ENCODE measurements at regions not wholly inside any gene's neighbourhood (a gene's known extent, or its start where the extent isn't known, plus 50 kb on each side); places are given as distances from the start of the nearest gene placed in this dataset.
"Not testable (repeated sequence)": the region's sequence is repeated elsewhere in the genome, so short reads cannot be mapped to it uniquely, and the experiment has no call there.

- Histone ChIP-seq H3K9me3 (ENCODE audit: severe bottlenecking) (no peaks in the 10 kb centered on the region), H3K4me3 (ENCODE audit: severe bottlenecking) (no peak overlapping the region), H3K27me3 (ENCODE audit: insufficient read depth, poor library complexity, severe bottlenecking) (no peaks in the 10 kb centered on the region), H3K36me3 (ENCODE audit: low read depth) (no peaks in the 10 kb centered on the region), H3K27ac (ENCODE audit: poor library complexity, severe bottlenecking) (no peak overlapping the region), H3K4me1 (ENCODE audit: insufficient read depth, poor library complexity, severe bottlenecking) (no peaks in the 10 kb centered on the region)
- TF ChIP-seq CTCF (IDR thresholded peaks at IDR 0.05; ENCODE audit: poor library complexity, severe bottlenecking): no peak
- ATAC-seq (ENCODE audit: low read depth) (no peak), DNase-seq (ENCODE audit: low spot score) (no peak)
Observed at GRCh38 chr13:87166348-87166747, 504.8 kb upstream of the SLITRK5 start.

- DNase-seq (ENCODE audit: low spot score) (no peak), ATAC-seq (ENCODE audit: low read depth) (no peak)
- no peak overlapping the region for H3K27ac ChIP-seq (ENCODE audit: poor library complexity, severe bottlenecking)
- no peak for TF ChIP-seq CTCF (IDR thresholded peaks at IDR 0.05; ENCODE audit: poor library complexity, severe bottlenecking)
- no peaks in the 10 kb centered on the region for H3K27me3 ChIP-seq (ENCODE audit: insufficient read depth, poor library complexity, severe bottlenecking)
- H3K9me3 ChIP-seq (ENCODE audit: severe bottlenecking): no peaks in the 10 kb centered on the region
- H3K4me1 ChIP-seq (ENCODE audit: insufficient read depth, poor library complexity, severe bottlenecking): no peaks in the 10 kb centered on the region
- no peak overlapping the region for H3K4me3 ChIP-seq (ENCODE audit: severe bottlenecking)
- H3K36me3 ChIP-seq (ENCODE audit: low read depth): no peaks in the 10 kb centered on the region
Observed at GRCh38 chr13:87168390-87168789, 502.8 kb upstream of the SLITRK5 start.

GRCh38 chr13:87169337-87169736 lies 501.8 kb upstream of the SLITRK5 start:
- no peak for TF ChIP-seq CTCF (IDR thresholded peaks at IDR 0.05; ENCODE audit: poor library complexity, severe bottlenecking)
- Histone ChIP-seq H3K4me3 (ENCODE audit: severe bottlenecking) (no peak overlapping the region), H3K4me1 (ENCODE audit: insufficient read depth, poor library complexity, severe bottlenecking) (no peaks in the 10 kb centered on the region), H3K36me3 (ENCODE audit: low read depth) (no peaks in the 10 kb centered on the region), H3K9me3 (ENCODE audit: severe bottlenecking) (no peaks in the 10 kb centered on the region), H3K27ac (ENCODE audit: poor library complexity, severe bottlenecking) (no peak overlapping the region), H3K27me3 (ENCODE audit: insufficient read depth, poor library complexity, severe bottlenecking) (no peaks in the 10 kb centered on the region)
- no peak for DNase-seq (ENCODE audit: low spot score)
- ATAC-seq (ENCODE audit: low read depth): no peak

- no peak for DNase-seq (ENCODE audit: low spot score)
- no peak for TF ChIP-seq CTCF (IDR thresholded peaks at IDR 0.05; ENCODE audit: poor library complexity, severe bottlenecking)
- no peak overlapping the region for H3K27ac ChIP-seq (ENCODE audit: poor library complexity, severe bottlenecking)
- no peaks in the 10 kb centered on the region for H3K9me3 ChIP-seq (ENCODE audit: severe bottlenecking)
- no peaks in the 10 kb centered on the region for H3K4me1 ChIP-seq (ENCODE audit: insufficient read depth, poor library complexity, severe bottlenecking)
- no peak for ATAC-seq (ENCODE audit: low read depth)
- H3K27me3 ChIP-seq (ENCODE audit: insufficient read depth, poor library complexity, severe bottlenecking): no peaks in the 10 kb centered on the region
- no peaks in the 10 kb centered on the region for H3K36me3 ChIP-seq (ENCODE audit: low read depth)
- no peak overlapping the region for H3K4me3 ChIP-seq (ENCODE audit: severe bottlenecking)
Observed at GRCh38 chr13:87172166-87172835, 498.9 kb upstream of the SLITRK5 start.

GRCh38 chr13:87185138-87185537 lies 486.0 kb upstream of the SLITRK5 start:
- not testable (repeated sequence) for ATAC-seq (ENCODE audit: low read depth); H3K27me3 ChIP-seq (ENCODE audit: insufficient read depth, poor library complexity, severe bottlenecking); H3K4me1 ChIP-seq (ENCODE audit: insufficient read depth, poor library complexity, severe bottlenecking)

GRCh38 chr13:87186647-87187046 lies 484.5 kb upstream of the SLITRK5 start:
- not testable (repeated sequence) for DNase-seq (ENCODE audit: low spot score); H3K36me3 ChIP-seq (ENCODE audit: low read depth); H3K9me3 ChIP-seq (ENCODE audit: severe bottlenecking); H3K4me3 ChIP-seq (ENCODE audit: severe bottlenecking); H3K4me1 ChIP-seq (ENCODE audit: insufficient read depth, poor library complexity, severe bottlenecking); ATAC-seq (ENCODE audit: low read depth); H3K27me3 ChIP-seq (ENCODE audit: insufficient read depth, poor library complexity, severe bottlenecking); H3K27ac ChIP-seq (ENCODE audit: poor library complexity, severe bottlenecking)

More at GRCh38 chr13:87185138-87185537, 486.0 kb upstream of the SLITRK5 start:
- DNase-seq (ENCODE audit: low spot score); H3K27ac ChIP-seq (ENCODE audit: poor library complexity, severe bottlenecking); H3K36me3 ChIP-seq (ENCODE audit: low read depth); H3K4me3 ChIP-seq (ENCODE audit: severe bottlenecking); H3K9me3 ChIP-seq (ENCODE audit: severe bottlenecking): not testable (repeated sequence)

- H3K27ac ChIP-seq (ENCODE audit: poor library complexity, severe bottlenecking); H3K4me3 ChIP-seq (ENCODE audit: severe bottlenecking); H3K9me3 ChIP-seq (ENCODE audit: severe bottlenecking): not testable (repeated sequence)
Observed at GRCh38 chr13:87191485-87191884, 479.7 kb upstream of the SLITRK5 start.

More at GRCh38 chr13:87191485-87191884, 479.7 kb upstream of the SLITRK5 start:
- not testable (repeated sequence) for H3K4me1 ChIP-seq (ENCODE audit: insufficient read depth, poor library complexity, severe bottlenecking); H3K36me3 ChIP-seq (ENCODE audit: low read depth); DNase-seq (ENCODE audit: low spot score); ATAC-seq (ENCODE audit: low read depth); H3K27me3 ChIP-seq (ENCODE audit: insufficient read depth, poor library complexity, severe bottlenecking)
